Mucosa of descending colon (tissue), 3 donors: ENCODE measurements at regions not wholly inside any gene's neighbourhood (a gene's known extent, or its start where the extent isn't known, plus 50 kb on each side); places are given as distances from the start of the nearest gene placed in this dataset.

Source experiments
- ATAC-seq: fragments of 200-7000 bp; cut with Tn5 transposase; one replicate; pipeline ENCODE4 v1.9.1; 2020; ENCODE audit warnings: mild to moderate bottlenecking, moderate library complexity
- DNase-seq, 3 donors: peaks; one replicate each; pipeline ENCODE4 v3.0.0-alpha.2; 2020
- H3K36me3 ChIP-seq: fragments of 200-600 bp; one replicate; pipeline ENCODE4 v1.8.0; 2021; ENCODE audit warnings: low read depth, mild to moderate bottlenecking
- H3K4me1 ChIP-seq: fragments of 200-600 bp; one replicate; pipeline ENCODE4 v1.8.0; 2021; ENCODE audit warnings: low read depth, mild to moderate bottlenecking
- H3K4me3 ChIP-seq: fragments of 200-600 bp; one replicate; pipeline ENCODE4 v1.8.0; 2021; ENCODE audit warnings: mild to moderate bottlenecking
- H3K9me3 ChIP-seq: fragments of 200-600 bp; one replicate; pipeline ENCODE4 v1.8.0; 2021; ENCODE audit warnings: mild to moderate bottlenecking
- intact Hi-C, 2 donors: fragments of 100-400 bp; cut with DNase I in 1 of 2; cut with micrococcal nuclease in 1 of 2; formaldehyde crosslinking; loops; one replicate each; pipeline versions ENCODE4 v1.11.0 to v1.11.1; 2022; cut with DNase I, micrococcal nuclease
- TF ChIP-seq, protein P1 (sequence below): fragments of 200-600 bp; IDR thresholded peaks from one replicate; pipeline ENCODE4 v1.8.0; 2022; ENCODE audit warnings: antibody characterized with exemption, mild to moderate bottlenecking
- donor health status: DM: no; HTN: no; CAD: no; lungs with moderate emphysema.
- donor health status: DM: no; HTN: no; CAD: no.
- donor health status: DM: no; HTN: yes; CAD: no.

DNA sequence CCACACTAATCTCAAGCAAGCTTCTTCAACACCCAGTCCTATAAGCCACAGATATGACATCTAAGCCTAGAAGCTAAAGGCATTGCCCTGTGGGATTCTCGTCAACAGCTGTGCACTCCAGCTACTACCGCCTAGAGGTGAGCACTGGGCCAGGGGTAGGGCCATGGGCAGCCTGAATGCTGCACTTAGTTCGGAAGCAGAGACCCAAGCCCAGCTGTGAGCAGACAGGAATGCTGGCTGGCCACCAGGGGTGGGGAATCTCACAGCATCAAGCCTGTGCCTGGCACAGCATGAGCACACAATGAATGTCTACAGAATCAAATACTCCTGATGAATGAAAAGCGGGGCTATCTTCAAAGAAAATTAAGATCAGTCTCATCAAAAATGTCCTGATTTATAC lies 167.5 kb upstream of the UBL3 start:
- no peaks in the 10 kb centered on the region for H3K36me3 ChIP-seq
- H3K4me1 ChIP-seq, result no peaks in the 10 kb centered on the region
- intact Hi-C loops, result no loop called here
- ATAC-seq (no peak), DNase-seq (no peak)
- no peaks in the 10 kb centered on the region for H3K9me3 ChIP-seq
- TF ChIP-seq, protein P1, sequence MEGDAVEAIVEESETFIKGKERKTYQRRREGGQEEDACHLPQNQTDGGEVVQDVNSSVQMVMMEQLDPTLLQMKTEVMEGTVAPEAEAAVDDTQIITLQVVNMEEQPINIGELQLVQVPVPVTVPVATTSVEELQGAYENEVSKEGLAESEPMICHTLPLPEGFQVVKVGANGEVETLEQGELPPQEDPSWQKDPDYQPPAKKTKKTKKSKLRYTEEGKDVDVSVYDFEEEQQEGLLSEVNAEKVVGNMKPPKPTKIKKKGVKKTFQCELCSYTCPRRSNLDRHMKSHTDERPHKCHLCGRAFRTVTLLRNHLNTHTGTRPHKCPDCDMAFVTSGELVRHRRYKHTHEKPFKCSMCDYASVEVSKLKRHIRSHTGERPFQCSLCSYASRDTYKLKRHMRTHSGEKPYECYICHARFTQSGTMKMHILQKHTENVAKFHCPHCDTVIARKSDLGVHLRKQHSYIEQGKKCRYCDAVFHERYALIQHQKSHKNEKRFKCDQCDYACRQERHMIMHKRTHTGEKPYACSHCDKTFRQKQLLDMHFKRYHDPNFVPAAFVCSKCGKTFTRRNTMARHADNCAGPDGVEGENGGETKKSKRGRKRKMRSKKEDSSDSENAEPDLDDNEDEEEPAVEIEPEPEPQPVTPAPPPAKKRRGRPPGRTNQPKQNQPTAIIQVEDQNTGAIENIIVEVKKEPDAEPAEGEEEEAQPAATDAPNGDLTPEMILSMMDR, result no peak
- H3K4me3 ChIP-seq, result no peak overlapping the region

DNA sequence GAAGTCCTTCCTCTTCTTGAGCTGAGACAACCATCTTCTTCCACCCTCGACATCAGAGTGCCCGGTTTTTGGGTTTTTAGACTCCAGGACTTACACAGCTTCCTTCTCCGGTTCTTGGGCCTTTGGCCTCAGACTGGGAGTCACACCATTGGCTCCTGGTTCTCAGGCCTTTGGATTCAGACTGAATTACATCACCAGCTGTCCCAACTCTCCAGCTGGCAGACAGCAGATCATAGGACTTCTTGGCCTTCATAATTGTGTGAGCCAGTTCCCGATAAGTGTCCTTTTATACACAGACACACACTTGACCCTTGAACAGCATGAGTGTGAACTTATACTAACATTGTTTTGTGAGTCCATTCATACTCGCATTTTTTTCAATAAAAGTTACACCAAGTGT lies 166.0 kb upstream of the UBL3 start:
- TF ChIP-seq, protein P1, result no peak
- Histone ChIP-seq H3K4me3 (no peak overlapping the region), H3K36me3 (no peaks in the 10 kb centered on the region), H3K4me1 (no peaks in the 10 kb centered on the region), H3K9me3 (no peaks in the 10 kb centered on the region)
- intact Hi-C loops, result no loop called here
- ATAC-seq (no peak), DNase-seq (no peak)

DNA sequence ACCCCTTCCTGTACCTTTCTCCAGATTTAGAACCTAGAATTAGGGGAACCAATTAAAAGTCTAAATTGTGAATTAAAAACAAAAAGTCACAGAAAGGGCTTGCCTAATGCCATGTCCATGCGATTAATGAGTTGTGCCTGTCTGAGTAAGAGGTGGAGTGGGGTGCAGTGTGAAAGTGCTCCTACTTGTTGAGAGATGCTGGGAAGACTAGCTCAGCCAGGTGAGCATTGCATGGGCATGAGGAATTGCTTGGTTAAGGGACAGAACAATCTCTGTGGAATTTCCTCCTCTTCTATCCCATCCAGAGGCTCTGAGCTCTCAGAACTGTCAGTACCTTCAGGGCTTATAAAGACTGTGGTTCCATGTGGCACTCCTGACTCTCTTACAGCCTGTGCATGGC lies 159.0 kb upstream of the UBL3 start:
- Histone ChIP-seq H3K4me3 (no peak overlapping the region), H3K9me3 (no peaks in the 10 kb centered on the region), H3K36me3 (no peaks in the 10 kb centered on the region), H3K4me1 (no peaks in the 10 kb centered on the region)
- ATAC-seq (no peak), DNase-seq (no peak)
- intact Hi-C loops, result no loop called here
- TF ChIP-seq, protein P1, result no peak

DNA sequence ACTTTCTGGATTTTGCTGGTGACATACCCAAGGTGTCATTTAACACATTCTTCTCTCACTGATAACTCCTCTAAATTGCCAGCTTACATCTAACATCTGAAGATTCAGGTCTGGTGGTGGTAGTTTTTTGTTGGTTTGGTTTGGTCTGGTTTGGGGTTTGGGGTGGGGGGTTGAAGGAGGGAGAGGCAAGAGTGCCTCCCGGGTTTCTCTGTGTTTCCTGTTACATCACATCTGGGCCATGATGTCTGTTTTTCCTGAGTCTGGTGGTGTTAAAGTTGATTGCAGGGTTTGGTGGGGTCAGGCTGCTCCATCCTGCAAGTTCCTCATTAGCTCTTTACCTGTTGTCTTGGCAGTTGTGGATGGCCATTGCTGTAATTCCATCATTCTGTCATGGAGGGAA lies 155.8 kb upstream of the UBL3 start:
- ATAC-seq (no peak), DNase-seq (no peak)
- H3K36me3 ChIP-seq, result no peaks in the 10 kb centered on the region
- no peak overlapping the region for H3K4me3 ChIP-seq
- intact Hi-C loops, result no loop called here
- H3K4me1 ChIP-seq, result no peaks in the 10 kb centered on the region
- H3K9me3 ChIP-seq, result no peaks in the 10 kb centered on the region
- TF ChIP-seq, protein P1, result no peak

DNA sequence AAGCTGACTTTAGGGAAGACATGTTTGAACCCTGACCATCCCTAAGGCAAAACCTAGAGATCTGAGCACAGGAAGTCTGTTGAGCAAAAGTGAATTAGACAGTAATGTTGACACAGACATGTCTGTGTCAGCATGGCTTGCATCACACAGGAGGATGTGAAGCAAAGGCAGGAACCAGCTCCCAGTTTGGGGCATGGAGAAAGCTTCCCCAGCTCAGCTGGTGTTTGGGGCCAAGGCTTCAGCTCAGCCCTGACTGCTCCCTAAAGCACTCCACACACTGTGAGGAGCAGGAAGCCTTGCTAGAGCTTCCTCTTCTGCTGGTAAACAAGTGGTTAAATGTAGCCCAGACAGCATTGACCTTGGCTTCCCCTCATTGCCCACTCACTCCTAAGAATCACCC lies 153.8 kb upstream of the UBL3 start:
- no peak for ATAC-seq
- Histone ChIP-seq H3K4me1 (peaks cover 7% of the 10 kb centered on the region), H3K36me3 (no peaks in the 10 kb centered on the region), H3K9me3 (no peaks in the 10 kb centered on the region), H3K4me3 (no peak overlapping the region)
- intact Hi-C loops, result no loop called here
- no peak for DNase-seq
- TF ChIP-seq, protein P1, result no peak

DNA sequence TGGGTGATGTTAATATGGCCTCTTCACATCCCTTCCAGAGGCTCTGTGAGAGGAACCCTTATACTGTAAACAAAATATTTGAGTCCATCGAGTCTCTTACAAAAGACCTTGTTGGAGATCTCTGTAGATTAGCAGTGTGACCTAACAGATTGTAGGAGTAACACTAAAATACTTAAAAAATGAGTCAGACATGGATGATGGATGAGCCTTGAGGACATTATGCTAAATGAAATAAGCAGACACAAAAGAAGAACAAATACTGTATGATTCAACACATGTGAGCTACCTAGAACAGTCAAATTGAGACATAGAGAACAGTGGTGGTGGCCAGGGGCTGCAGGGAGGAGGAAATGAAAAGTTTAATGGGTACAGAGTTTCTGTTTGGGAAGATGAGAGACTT lies 152.2 kb upstream of the UBL3 start:
- ATAC-seq, result no peak

More for the DNA sequence above, 152.2 kb upstream of the UBL3 start:
- H3K9me3 ChIP-seq, result no peaks in the 10 kb centered on the region
- H3K36me3 ChIP-seq, result no peaks in the 10 kb centered on the region
- peaks cover 7% of the 10 kb centered on the region for H3K4me1 ChIP-seq
- no peak for DNase-seq
- TF ChIP-seq, protein P1, result no peak
- intact Hi-C loops, result no loop called here
- H3K4me3 ChIP-seq, result no peak overlapping the region
